ENCODE measurements at regions not wholly inside any gene's neighbourhood (a gene's known extent, or its start where the extent isn't known, plus 50 kb on each side); places are given as distances from the start of the nearest gene placed in this dataset.

DNA sequence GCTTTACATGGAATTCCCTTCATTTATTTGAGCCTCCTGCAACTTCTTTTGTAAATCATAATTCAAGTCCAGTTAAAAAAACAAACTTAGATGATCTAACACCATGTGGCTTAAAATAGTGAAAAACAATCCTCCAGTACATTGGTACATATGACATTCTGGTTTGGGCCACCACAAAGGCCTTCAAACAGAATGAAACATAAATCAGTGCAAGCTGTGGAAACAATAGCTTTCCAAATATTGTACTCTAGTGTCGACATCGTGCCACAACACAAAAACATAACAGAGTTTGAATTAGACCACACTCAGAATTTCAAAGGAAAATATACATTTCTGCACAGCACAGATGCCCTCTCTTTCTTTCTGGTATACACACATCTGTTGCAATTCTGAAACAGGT, 751.3 kb downstream of the SLC6A15 start:
- TF ChIP-seq CTCF (IDR thresholded peaks at IDR 0.05; ENCODE audit: low read depth, low read length, missing input control) (no peak), SP1 (IDR thresholded peaks at IDR 0.05) (no peak), RAD21 (IDR thresholded peaks at IDR 0.05) (no peak), TAF1 (conservative IDR thresholded peaks at IDR 0.05) (no peak), REST (IDR thresholded peaks at IDR 0.05) (no peak), JUND (IDR thresholded peaks at IDR 0.05) (no peak), MAX (IDR thresholded peaks at IDR 0.05) (no peak), NR2F2 (IDR thresholded peaks at IDR 0.05) (no peak), HNF4A (conservative IDR thresholded peaks at IDR 0.05) (no peak), RXRA (IDR thresholded peaks at IDR 0.05) (no peak), GABPA (IDR thresholded peaks at IDR 0.05 in 1 of 2, conservative IDR thresholded peaks at IDR 0.05 in 1 of 2) (no peak), YY1 (IDR thresholded peaks at IDR 0.05) (no peak)
- TF ChIP-seq, protein P1, sequence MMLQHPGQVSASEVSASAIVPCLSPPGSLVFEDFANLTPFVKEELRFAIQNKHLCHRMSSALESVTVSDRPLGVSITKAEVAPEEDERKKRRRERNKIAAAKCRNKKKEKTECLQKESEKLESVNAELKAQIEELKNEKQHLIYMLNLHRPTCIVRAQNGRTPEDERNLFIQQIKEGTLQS (IDR thresholded peaks at IDR 0.05): no peak
- TF ChIP-seq, protein P2, sequence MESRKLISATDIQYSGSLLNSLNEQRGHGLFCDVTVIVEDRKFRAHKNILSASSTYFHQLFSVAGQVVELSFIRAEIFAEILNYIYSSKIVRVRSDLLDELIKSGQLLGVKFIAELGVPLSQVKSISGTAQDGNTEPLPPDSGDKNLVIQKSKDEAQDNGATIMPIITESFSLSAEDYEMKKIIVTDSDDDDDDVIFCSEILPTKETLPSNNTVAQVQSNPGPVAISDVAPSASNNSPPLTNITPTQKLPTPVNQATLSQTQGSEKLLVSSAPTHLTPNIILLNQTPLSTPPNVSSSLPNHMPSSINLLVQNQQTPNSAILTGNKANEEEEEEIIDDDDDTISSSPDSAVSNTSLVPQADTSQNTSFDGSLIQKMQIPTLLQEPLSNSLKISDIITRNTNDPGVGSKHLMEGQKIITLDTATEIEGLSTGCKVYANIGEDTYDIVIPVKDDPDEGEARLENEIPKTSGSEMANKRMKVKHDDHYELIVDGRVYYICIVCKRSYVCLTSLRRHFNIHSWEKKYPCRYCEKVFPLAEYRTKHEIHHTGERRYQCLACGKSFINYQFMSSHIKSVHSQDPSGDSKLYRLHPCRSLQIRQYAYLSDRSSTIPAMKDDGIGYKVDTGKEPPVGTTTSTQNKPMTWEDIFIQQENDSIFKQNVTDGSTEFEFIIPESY (IDR thresholded peaks at IDR 0.05): no peak
